Activated naive CD8-positive, alpha-beta T cell treated with anti-CD3 and anti-CD28 coated beads for 36 hours (primary cell): ENCODE measurements at regions not wholly inside any gene's neighbourhood (a gene's known extent, or its start where the extent isn't known, plus 50 kb on each side); places are given as distances from the start of the nearest gene placed in this dataset.
"Not testable (repeated sequence)": the region's sequence is repeated elsewhere in the genome, so short reads cannot be mapped to it uniquely, and the experiment has no call there.

Source experiments
- DNase-seq: peaks from one replicate; pipeline ENCODE4 v3.0.0; 2021
- H3K27ac Mint-ChIP-seq: one replicate; pipeline ENCODE4 v1.8.0; 2022; ENCODE audit warnings: mild to moderate bottlenecking, moderate library complexity, mixed read lengths
- H3K27me3 Mint-ChIP-seq: one replicate; pipeline ENCODE4 v1.8.0; 2022; ENCODE audit warnings: mild to moderate bottlenecking, mixed read lengths
- H3K36me3 Mint-ChIP-seq: one replicate; pipeline ENCODE4 v1.8.0; 2021; ENCODE audit warnings: mild to moderate bottlenecking, mixed read lengths
- H3K4me1 Mint-ChIP-seq: one replicate; pipeline ENCODE4 v1.8.0; 2021; ENCODE audit warnings: mixed read lengths
- H3K4me3 Mint-ChIP-seq: one replicate; pipeline ENCODE4 v1.8.0; 2022; ENCODE audit warnings: mild to moderate bottlenecking, moderate library complexity, mixed read lengths
- H3K9me3 Mint-ChIP-seq: one replicate; pipeline ENCODE4 v1.8.0; 2022; ENCODE audit warnings: mixed read lengths

DNA sequence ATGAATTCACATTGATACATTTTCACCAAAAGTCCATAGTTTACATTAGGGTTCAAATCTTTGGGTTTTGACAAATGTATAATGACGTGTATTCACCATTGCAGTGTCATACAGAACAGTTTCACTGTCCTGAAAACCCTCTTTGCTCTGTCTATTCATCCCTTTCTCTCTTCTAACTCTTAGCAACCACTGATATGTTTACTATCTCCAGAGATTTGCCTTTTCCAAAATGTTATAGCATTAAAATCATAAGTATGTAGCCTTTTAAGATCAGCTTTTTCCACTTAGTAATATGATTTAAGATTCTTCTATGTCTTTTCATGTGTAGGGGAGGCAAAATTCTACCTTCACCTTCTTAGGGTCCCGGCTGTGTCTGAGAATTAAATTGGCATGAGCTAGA lies 203.8 kb downstream of the TPRG1 start:
- no peak overlapping the region for H3K4me3 Mint-ChIP-seq
- H3K36me3 Mint-ChIP-seq = no peaks in the 10 kb centered on the region
- H3K9me3 Mint-ChIP-seq = peaks cover 6% of the 10 kb centered on the region
- DNase-seq = no peak
- no peaks in the 10 kb centered on the region for H3K4me1 Mint-ChIP-seq
- H3K27ac Mint-ChIP-seq = no peak overlapping the region
- H3K27me3 Mint-ChIP-seq = no peaks in the 10 kb centered on the region

DNA sequence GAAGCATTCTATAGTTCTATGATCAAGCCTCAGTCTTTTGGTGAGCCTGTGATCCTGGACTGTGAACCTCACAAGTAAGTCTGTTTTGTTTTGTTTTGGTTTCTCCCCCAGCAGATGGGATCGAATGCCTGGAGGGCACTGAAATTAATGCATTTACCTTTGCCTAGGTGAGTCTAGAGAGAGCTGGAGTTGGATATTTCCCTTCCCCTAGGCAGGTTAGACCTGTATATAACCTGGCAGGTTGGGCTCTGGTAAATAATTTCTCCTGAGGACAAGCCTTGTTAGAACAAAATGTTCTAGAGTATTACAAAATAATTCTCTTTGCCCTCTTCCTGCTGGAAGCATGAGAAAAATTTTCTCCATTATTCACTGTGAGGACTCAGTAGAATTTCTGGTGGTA lies 211.9 kb downstream of the TPRG1 start:
- H3K4me1 Mint-ChIP-seq = no peaks in the 10 kb centered on the region
- no peaks in the 10 kb centered on the region for H3K36me3 Mint-ChIP-seq

DNA sequence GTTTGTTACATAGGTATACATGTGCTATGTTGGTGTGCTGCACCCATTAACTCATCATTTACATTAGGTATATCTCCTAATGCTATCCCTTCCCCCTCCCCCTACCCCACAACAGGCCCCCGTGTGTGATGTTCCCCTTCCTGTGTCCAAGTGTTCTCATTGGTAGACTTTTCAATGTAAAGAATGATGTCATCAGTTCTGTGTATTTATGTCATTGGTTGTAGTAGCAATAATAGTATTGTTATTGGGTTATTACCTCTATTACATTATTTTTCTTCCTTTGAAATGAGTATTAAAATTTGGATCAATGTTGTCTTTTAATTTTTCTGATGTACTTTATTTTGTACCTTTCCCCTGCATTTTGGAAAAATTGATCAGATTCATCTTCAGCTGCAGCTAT lies 214.1 kb downstream of the TPRG1 start:
- H3K27me3 Mint-ChIP-seq, H3K4me3 Mint-ChIP-seq, H3K4me1 Mint-ChIP-seq, DNase-seq, H3K36me3 Mint-ChIP-seq, H3K27ac Mint-ChIP-seq, H3K9me3 Mint-ChIP-seq: not testable (repeated sequence)

More for the DNA sequence above, 211.9 kb downstream of the TPRG1 start:
- Mint-ChIP-seq H3K9me3 (peaks cover 8% of the 10 kb centered on the region), H3K27ac (no peak overlapping the region), H3K4me3 (no peak overlapping the region), H3K27me3 (no peaks in the 10 kb centered on the region)
- DNase-seq = no peak

DNA sequence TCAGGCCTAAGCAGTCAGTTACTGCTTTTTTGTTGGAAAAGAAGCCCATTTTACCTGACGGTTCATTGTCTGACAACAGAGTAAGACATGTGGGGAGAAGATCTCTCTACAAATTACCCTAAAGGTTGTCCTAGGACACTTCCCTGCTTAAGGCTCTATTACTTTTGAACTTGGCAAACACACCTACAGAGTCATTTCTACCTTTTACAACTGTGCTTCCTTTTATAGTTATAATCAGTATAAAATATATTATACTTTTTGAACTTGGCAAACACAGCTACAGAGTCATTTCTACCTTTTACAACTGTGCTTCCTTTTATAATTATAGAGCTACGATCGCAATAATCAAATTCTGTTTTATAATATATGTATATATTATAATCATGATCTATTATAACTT lies 215.0 kb downstream of the TPRG1 start:
- no peaks in the 10 kb centered on the region for H3K36me3 Mint-ChIP-seq
- no peak overlapping the region for H3K4me3 Mint-ChIP-seq
- no peak for DNase-seq
- H3K27me3 Mint-ChIP-seq = no peaks in the 10 kb centered on the region
- peaks cover 5% of the 10 kb centered on the region for H3K9me3 Mint-ChIP-seq
- H3K27ac Mint-ChIP-seq = no peak overlapping the region
- peaks cover 4% of the 10 kb centered on the region for H3K4me1 Mint-ChIP-seq

DNA sequence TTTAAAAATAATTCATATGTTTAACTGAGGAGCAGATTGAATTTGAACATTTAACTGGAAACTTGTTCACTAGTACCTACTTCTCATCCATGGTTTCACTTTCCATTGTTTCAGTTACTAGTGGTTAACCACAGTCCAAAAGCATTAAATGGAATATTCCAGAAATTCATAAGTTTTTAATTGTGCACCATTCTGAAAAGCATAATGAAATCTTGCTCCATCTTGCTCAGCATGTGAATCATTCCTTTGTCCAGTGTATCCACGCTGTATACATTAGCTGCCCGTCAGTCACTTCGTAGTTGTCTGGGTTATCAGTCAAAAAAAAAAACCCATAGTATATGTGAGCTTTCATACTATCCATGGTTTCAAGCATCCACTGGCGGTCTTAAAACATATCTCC lies 217.6 kb downstream of the TPRG1 start:
- H3K36me3 Mint-ChIP-seq = no peaks in the 10 kb centered on the region

DNA sequence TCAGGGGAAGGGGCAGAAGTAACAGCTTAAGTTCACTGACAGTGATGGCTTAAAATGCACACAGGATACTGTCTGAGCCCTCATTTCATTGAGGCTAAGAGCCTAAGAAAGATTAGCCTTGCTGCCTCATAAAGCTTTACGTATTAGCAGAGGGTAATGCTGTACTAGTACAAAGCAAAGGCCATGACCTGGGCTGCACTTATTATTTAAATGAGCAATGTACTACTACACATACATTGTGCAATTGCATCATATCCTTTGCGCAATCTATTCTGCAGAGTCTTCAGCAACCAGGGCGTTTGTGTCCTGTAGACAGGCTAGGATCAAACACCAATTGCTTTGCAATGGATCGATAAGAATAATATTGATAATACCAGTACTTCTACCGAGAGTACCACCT lies 221.8 kb downstream of the TPRG1 start:
- H3K4me3 Mint-ChIP-seq = no peak overlapping the region

More for the DNA sequence above, 217.6 kb downstream of the TPRG1 start:
- Mint-ChIP-seq H3K9me3 (no peaks in the 10 kb centered on the region), H3K27me3 (no peaks in the 10 kb centered on the region), H3K4me3 (no peak overlapping the region), H3K27ac (no peak overlapping the region), H3K4me1 (peaks cover 4% of the 10 kb centered on the region)
- DNase-seq = no peak

DNA sequence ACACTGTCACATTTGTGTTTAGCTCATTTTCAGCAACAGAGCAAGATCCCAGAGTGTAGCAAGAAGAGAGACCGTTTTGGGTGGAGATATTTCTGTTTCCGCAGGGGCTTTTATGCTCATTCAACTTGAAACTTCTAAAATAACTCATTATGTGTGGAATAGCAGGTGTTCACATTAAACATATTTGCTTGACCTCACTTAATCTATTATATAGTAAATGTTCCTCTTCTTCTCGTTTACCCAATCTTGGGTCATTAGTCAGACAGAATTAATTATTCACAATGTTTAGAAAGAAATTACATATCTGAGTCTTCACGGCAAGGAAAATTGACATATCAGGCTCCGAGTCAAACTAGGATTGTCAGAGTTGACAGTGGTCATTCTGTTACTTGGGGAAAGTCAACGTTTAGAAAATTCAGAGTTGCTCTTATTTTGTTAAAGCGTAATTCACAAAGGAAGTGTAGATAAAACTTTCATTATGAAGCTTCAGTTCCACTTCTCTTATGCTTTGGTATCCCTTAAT lies 222.9 kb downstream of the TPRG1 start:
- H3K4me1 Mint-ChIP-seq = peaks cover 2% of the 10 kb centered on the region

More for the DNA sequence above, 221.8 kb downstream of the TPRG1 start:
- DNase-seq = no peak
- peaks cover 1% of the 10 kb centered on the region for H3K36me3 Mint-ChIP-seq
- no peak overlapping the region for H3K27ac Mint-ChIP-seq
- H3K27me3 Mint-ChIP-seq = no peaks in the 10 kb centered on the region
- H3K4me1 Mint-ChIP-seq = peaks cover 6% of the 10 kb centered on the region
- H3K9me3 Mint-ChIP-seq = no peaks in the 10 kb centered on the region

DNA sequence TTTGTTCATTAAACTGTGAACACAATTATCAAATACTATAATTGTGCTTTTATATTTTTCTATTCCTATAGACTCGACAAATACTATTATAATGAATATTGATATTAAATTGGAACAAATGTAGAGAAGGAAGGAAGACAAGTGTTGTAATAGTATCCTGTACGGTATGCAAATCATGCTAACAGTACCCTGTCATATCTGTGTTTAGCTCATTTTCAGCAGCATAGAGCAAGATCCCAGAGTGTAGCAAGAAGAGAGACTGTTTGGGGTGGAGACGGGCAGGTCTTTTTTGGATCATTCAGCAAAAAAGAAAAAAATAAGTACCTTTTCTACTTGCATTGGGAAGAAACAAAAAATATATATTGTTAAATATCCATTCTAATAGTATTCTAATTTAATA lies 224.1 kb downstream of the TPRG1 start:
- Mint-ChIP-seq H3K9me3 (no peaks in the 10 kb centered on the region), H3K27ac (no peak overlapping the region), H3K4me1 (peaks cover 2% of the 10 kb centered on the region), H3K27me3 (no peaks in the 10 kb centered on the region), H3K4me3 (no peak overlapping the region), H3K36me3 (peaks cover 1% of the 10 kb centered on the region)
- no peak for DNase-seq

More for the DNA sequence above, 222.9 kb downstream of the TPRG1 start:
- Mint-ChIP-seq H3K27ac (no peak overlapping the region), H3K36me3 (peaks cover 1% of the 10 kb centered on the region), H3K27me3 (no peaks in the 10 kb centered on the region), H3K4me3 (no peak overlapping the region), H3K9me3 (no peaks in the 10 kb centered on the region)
- no peak for DNase-seq

DNA sequence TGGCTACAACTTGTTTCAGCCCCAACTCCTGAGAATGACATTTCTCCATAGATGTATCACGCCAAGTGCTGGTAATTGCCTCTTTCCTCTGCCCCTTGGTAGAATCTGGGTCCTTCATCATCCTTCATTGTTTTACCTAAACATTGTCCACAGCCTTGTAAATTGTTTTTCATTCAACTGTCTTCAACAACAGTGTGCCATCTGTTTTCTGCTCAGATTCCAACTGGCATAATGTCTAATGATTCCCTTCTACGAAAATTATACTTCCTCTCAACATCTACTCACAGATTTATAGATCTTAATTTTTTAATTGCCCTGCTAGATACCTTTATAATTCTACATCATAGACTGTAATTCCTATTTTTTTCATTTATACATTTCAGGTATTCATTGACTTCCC lies 226.9 kb downstream of the TPRG1 start:
- no peak for DNase-seq
- H3K4me1 Mint-ChIP-seq = peaks cover 2% of the 10 kb centered on the region
- no peak overlapping the region for H3K27ac Mint-ChIP-seq
- no peak overlapping the region for H3K4me3 Mint-ChIP-seq
- H3K36me3 Mint-ChIP-seq = peaks cover 1% of the 10 kb centered on the region
- H3K9me3 Mint-ChIP-seq = no peaks in the 10 kb centered on the region
- H3K27me3 Mint-ChIP-seq = no peaks in the 10 kb centered on the region

DNA sequence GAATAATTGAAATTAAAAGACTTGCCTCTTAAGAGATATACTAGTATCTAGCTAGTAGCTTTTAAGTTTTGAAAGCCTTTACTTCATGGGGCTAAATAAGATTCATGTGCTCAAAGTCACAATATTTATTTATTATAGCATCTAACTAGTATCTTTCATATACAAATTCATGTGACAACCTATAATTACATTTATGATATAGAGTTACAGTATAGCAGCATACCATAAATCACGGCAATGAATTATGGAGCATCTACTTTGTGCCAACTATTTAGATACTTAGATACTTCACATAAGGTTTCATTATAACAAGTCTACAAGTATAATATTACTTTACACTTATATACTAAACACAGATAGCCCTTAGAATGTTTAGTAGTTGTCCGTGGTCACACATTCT lies 229.4 kb downstream of the TPRG1 start:
- H3K27ac Mint-ChIP-seq = no peak overlapping the region
- no peaks in the 10 kb centered on the region for H3K27me3 Mint-ChIP-seq
- DNase-seq = no peak
- peaks cover 1% of the 10 kb centered on the region for H3K36me3 Mint-ChIP-seq
- no peak overlapping the region for H3K4me3 Mint-ChIP-seq
- H3K9me3 Mint-ChIP-seq = no peaks in the 10 kb centered on the region
- H3K4me1 Mint-ChIP-seq = peaks cover 7% of the 10 kb centered on the region

DNA sequence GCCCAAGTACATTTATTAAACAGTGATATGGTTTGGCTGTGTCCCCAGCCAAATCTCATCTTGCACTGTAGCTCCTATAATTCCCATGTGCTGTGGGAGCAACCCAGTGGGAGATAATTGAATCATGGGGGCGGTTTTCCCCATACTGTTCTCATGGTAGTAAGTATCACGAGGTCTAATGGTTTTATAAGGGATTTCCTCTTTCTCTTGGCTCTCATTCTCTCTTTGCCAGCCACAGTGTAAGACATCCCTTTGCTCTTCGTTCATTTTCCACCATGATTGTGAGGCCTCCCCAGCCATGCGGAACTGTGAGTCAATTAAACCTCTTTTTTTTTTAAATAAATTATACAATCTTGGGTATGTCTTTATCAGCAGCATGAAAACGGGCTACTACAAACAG lies 228.0 kb upstream of the TP63 start:
- Mint-ChIP-seq H3K36me3 (no peaks in the 10 kb centered on the region), H3K27ac (no peak overlapping the region), H3K9me3 (no peaks in the 10 kb centered on the region), H3K4me1 (peaks cover 7% of the 10 kb centered on the region), H3K27me3 (no peaks in the 10 kb centered on the region), H3K4me3 (no peak overlapping the region)
- no peak for DNase-seq

DNA sequence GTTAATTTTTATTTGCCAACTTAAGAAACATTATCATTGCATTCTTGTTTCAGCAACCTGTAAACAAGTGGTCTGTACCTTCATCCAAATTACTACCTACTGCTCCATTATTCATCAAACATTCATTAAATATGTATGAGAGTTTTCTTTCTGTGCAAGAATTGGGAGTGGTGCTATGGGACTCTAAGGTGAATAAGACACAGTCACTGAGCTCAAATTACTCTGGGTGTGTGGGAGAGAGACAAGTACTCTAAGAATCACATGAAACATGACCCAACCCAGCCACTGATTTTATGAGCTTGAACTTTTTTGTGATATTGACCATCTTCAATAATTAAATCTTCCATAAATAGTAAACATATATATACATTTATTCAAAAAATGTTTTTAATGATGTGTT lies 227.2 kb upstream of the TP63 start:
- no peak overlapping the region for H3K4me3 Mint-ChIP-seq
- no peaks in the 10 kb centered on the region for H3K9me3 Mint-ChIP-seq
- no peak overlapping the region for H3K27ac Mint-ChIP-seq
- no peaks in the 10 kb centered on the region for H3K27me3 Mint-ChIP-seq
- H3K4me1 Mint-ChIP-seq = peaks cover 7% of the 10 kb centered on the region
- no peaks in the 10 kb centered on the region for H3K36me3 Mint-ChIP-seq
- no peak for DNase-seq

DNA sequence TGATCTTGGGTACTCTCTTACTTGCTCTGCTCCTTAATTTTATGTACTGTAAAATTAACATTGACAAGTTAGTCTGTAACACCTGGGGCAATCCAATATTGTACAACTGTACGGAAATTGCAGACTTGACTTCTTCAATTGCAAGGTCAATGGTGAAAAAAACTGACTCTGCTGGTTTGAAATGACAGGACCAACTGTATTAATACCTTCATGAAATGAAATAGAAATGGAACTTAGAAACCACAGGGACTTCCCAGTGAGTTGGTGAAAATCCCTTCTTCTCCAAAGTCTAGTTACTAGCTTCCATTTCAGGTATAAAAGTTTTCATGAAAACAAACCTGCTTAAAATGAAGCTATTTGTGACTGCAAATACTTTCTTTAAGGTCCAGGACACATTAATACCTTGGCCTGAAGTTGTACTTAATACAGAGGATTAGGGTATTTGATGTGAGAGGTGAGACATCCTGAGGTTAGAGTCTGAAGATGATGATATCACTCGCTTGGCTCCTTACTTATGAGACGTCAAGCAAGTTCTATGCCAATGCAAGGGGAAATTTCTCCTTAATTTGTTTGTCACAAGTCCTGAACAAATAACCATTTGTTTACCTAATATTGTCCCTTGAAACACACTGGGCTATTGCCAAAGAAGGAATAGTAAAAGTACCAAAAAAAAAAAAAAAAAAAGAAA lies 226.2 kb upstream of the TP63 start:
- DNase-seq = no peak
- H3K9me3 Mint-ChIP-seq = no peaks in the 10 kb centered on the region

DNA sequence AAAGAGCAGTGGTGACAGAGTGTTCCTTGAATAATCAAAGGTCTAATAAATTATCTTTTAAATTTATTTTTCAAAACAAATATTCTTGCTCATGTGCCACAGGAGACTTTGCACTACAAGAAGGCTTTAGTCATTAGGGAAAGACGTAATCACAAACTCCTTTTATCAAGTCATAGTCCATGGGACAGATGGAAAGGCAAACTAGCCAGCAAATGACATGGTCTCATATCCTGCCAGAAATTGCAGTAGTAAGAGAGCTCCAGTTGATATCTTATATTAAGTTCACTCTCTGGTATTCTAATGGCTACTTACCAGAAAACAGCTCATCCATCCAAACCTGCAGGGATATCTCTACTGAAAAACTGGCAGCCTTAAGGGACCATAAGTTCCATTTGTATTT lies 225.0 kb upstream of the TP63 start:
- Mint-ChIP-seq H3K4me3 (no peak overlapping the region), H3K36me3 (no peaks in the 10 kb centered on the region), H3K27ac (no peak overlapping the region)

More for the DNA sequence above, 226.2 kb upstream of the TP63 start:
- peaks cover 7% of the 10 kb centered on the region for H3K4me1 Mint-ChIP-seq
- no peaks in the 10 kb centered on the region for H3K27me3 Mint-ChIP-seq
- H3K36me3 Mint-ChIP-seq = no peaks in the 10 kb centered on the region
- no peak overlapping the region for H3K4me3 Mint-ChIP-seq
- H3K27ac Mint-ChIP-seq = no peak overlapping the region

DNA sequence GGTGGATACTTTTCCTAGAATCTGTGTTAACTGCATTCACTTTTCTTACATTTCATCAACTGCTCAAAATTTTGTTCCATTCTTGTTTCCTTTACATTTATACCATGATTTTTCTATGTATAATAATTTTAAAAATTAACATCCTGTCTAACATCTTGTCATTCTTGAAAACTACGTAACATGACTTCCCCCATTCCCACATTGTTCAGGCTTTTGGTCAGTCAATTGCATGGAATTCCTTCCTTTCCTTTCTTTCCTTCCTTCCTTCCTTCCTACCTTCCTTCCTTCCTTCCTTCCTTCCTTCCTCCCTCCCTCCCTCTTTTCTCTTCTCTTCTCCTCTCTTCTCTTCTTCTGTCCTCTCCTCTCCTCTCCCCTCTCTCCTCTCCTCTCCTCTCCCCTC lies 220.7 kb upstream of the TP63 start:
- Mint-ChIP-seq H3K27me3 (no peaks in the 10 kb centered on the region), H3K27ac (no peak overlapping the region), H3K4me1 (peaks cover 2% of the 10 kb centered on the region), H3K36me3 (peaks cover 3% of the 10 kb centered on the region), H3K9me3 (no peaks in the 10 kb centered on the region), H3K4me3 (no peak overlapping the region)
- no peak for DNase-seq

More for the DNA sequence above, 225.0 kb upstream of the TP63 start:
- peaks cover 9% of the 10 kb centered on the region for H3K4me1 Mint-ChIP-seq
- no peak for DNase-seq
- H3K27me3 Mint-ChIP-seq = no peaks in the 10 kb centered on the region
- no peaks in the 10 kb centered on the region for H3K9me3 Mint-ChIP-seq

DNA sequence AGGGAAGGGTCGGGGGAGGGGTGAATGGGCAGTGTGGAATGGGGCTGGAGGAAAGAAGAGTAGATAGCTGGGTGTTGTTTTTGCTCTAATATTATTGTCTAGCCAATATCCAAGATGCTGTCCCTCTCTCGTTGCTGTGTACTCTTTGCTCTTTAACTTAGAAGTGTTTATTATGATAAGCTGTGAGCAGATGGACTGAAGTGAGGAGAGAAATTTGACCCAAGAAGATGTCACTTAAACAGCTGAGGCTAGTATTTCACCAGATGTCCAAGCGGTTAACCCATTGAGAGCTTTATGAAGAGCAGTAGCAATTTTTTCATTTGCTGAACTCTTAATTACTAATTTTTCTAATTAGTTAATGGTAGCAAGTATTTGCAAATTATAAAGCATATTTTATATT lies 212.2 kb upstream of the TP63 start:
- no peaks in the 10 kb centered on the region for H3K27me3 Mint-ChIP-seq
- H3K36me3 Mint-ChIP-seq = no peaks in the 10 kb centered on the region
- no peak overlapping the region for H3K4me3 Mint-ChIP-seq
- no peak for DNase-seq
- no peaks in the 10 kb centered on the region for H3K4me1 Mint-ChIP-seq
- no peak overlapping the region for H3K27ac Mint-ChIP-seq
- H3K9me3 Mint-ChIP-seq = no peaks in the 10 kb centered on the region
